HEK293T (cell line): ENCODE measurements at regions not wholly inside any gene's neighbourhood (a gene's known extent, or its start where the extent isn't known, plus 50 kb on each side); places are given as distances from the start of the nearest gene placed in this dataset.
A peak's percentile ranks its signal among the peaks of the same experiment; 100 is the strongest.

Experiments used
- CTCF ChIA-PET: fragments of 350-600 bp; formaldehyde crosslinking; extraction: SDS; loops from one replicate; lab custom pipeline; 2021; ENCODE audit warnings: antibody characterized with exemption, inconsistent platforms; lab: Yijun Ruan, JAX
- POLR2A ChIA-PET: fragments of 350-600 bp; formaldehyde crosslinking; extraction: SDS; loops from one replicate; lab custom pipeline; 2020; ENCODE audit warnings: antibody characterized with exemption, inconsistent platforms; lab: Yijun Ruan, JAX
- DNase-seq: peaks from one replicate; pipeline ENCODE4 v3.0.0; 2012; ENCODE audit warnings: mixed read lengths; ENCODE audit errors: extremely low spot score
- ARNT ChIP-seq: fragments of 450-650 bp; IDR thresholded peaks from 2 replicates; pipeline ENCODE4 v1.6.1; 2017; ENCODE audit warnings: mild to moderate bottlenecking
- BHLHE40 ChIP-seq: fragments of 450-650 bp; IDR thresholded peaks from 2 replicates; pipeline ENCODE4 v1.6.1; 2016; ENCODE audit warnings: mild to moderate bottlenecking, moderate library complexity, borderline replicate concordance
- CTBP1 ChIP-seq: fragments of 450-650 bp; IDR thresholded peaks from 2 replicates; pipeline ENCODE4 v1.6.1; 2016; ENCODE audit warnings: borderline replicate concordance
- ELF4 ChIP-seq: fragments of 450-650 bp; IDR thresholded peaks from 2 replicates; pipeline ENCODE4 v1.6.1; 2017; ENCODE audit warnings: antibody characterized with exemption
- FOXA1 ChIP-seq: fragments of 450-650 bp; IDR thresholded peaks from 2 replicates; pipeline ENCODE4 v1.6.1; 2016; ENCODE audit warnings: mild to moderate bottlenecking
- FOXK2 ChIP-seq: fragments of 450-650 bp; IDR thresholded peaks from 2 replicates; pipeline ENCODE4 v1.6.1; 2016; ENCODE audit warnings: mild to moderate bottlenecking
- FOXM1 ChIP-seq: fragments of 450-650 bp; IDR thresholded peaks from 2 replicates; pipeline ENCODE4 v1.6.1; 2017; ENCODE audit warnings: mild to moderate bottlenecking, borderline replicate concordance
- HDGF ChIP-seq: fragments of 450-650 bp; IDR thresholded peaks from 2 replicates; pipeline ENCODE4 v1.6.1; 2017; ENCODE audit warnings: antibody characterized with exemption, borderline replicate concordance
- L3MBTL2 ChIP-seq: fragments of 450-650 bp; conservative IDR thresholded peaks from 2 replicates; pipeline ENCODE4 v1.6.1; 2016; ENCODE audit warnings: mild to moderate bottlenecking
- LEF1 ChIP-seq: fragments of 450-650 bp; IDR thresholded peaks from 2 replicates; pipeline ENCODE4 v1.6.1; 2017; ENCODE audit warnings: mild to moderate bottlenecking, borderline replicate concordance
- NFRKB ChIP-seq: fragments of 450-650 bp; IDR thresholded peaks from 2 replicates; pipeline ENCODE4 v1.6.1; 2016; ENCODE audit warnings: mild to moderate bottlenecking, moderate library complexity
- SP1 ChIP-seq: fragments of 450-650 bp; IDR thresholded peaks from 2 replicates; pipeline ENCODE4 v1.6.1; 2017
- SUZ12 ChIP-seq: fragments of 450-650 bp; IDR thresholded peaks from 2 replicates; pipeline ENCODE4 v1.6.1; 2016; ENCODE audit warnings: mild to moderate bottlenecking
- TARDBP ChIP-seq: fragments of 450-650 bp; IDR thresholded peaks from 2 replicates; pipeline ENCODE4 v1.6.1; 2016
- ZNF384 ChIP-seq: fragments of 450-650 bp; IDR thresholded peaks from 2 replicates; pipeline ENCODE4 v1.6.1; 2016
- TF ChIP-seq, protein P1 (sequence below): fragments of 450-650 bp; IDR thresholded peaks from 2 replicates; pipeline ENCODE4 v1.6.1; 2016

DNA sequence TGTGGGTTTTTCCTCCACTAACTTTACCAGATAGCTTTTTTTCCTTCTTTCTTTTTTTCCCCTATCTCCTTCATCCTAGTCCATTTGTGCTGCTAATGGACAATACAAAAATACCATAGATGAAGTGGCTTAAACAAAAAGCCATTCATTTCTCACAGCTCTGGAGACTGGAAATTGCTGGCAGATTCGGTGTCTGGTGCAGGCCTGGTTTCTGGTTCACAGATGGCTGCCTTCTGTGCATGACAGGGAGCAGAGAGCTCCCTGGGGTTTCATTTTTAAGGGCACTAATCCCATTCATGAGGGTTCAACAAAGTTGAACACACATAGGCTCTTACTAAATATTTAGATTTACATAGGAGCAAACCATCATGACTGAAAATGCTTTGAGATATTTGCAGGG, 467.4 kb downstream of the TYW1 start:
- TF ChIP-seq ARNT (no peak), FOXK2 (no peak), ELF4 (no peak), BHLHE40 (no peak), TARDBP (no peak), L3MBTL2 (no peak), LEF1 (no peak), FOXA1 (no peak), HDGF (no peak)
- POLR2A ChIA-PET, result no interaction called here
- no peak for DNase-seq
- CTCF ChIA-PET, result interaction anchor here (0.6 kb wide), 1 partner anchor 161 kb away, joined by 3 read pairs; no protein-coding TSS in a partner anchor

DNA sequence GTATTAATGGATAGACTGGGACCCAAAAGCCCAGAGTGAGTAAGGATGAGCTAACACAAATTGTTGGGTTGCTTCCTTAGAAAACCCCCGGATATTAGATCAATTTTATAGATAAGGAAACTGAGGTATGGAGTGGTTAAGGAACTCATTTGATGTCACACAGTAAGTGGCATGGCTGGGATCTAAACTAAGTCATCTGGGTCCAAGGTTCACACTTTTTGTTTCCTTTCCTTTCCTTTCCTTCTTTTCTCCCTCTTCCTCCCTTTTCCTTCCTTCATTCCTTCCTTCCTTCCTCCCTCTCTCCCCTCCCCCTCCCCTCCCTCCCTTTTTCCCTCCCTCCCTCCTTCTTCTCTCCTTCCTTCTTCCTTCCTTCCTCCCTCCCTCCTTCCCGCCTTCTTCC, 469.5 kb downstream of the TYW1 start:
- POLR2A ChIA-PET, result no interaction called here
- TF ChIP-seq FOXK2, result no peak
- TF ChIP-seq CTBP1, result no peak
- TF ChIP-seq ZNF384, result no peak
- TF ChIP-seq LEF1, result no peak
- TF ChIP-seq, protein P1, sequence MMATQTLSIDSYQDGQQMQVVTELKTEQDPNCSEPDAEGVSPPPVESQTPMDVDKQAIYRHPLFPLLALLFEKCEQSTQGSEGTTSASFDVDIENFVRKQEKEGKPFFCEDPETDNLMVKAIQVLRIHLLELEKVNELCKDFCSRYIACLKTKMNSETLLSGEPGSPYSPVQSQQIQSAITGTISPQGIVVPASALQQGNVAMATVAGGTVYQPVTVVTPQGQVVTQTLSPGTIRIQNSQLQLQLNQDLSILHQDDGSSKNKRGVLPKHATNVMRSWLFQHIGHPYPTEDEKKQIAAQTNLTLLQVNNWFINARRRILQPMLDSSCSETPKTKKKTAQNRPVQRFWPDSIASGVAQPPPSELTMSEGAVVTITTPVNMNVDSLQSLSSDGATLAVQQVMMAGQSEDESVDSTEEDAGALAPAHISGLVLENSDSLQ, result no peak
- no peak for TF ChIP-seq FOXM1
- no peak for TF ChIP-seq SUZ12
- no peak for TF ChIP-seq ARNT
- no peak for TF ChIP-seq NFRKB
- no peak for TF ChIP-seq SP1
- TF ChIP-seq L3MBTL2, result no peak
- no peak for TF ChIP-seq TARDBP
- TF ChIP-seq HDGF, result no peak
- no peak for TF ChIP-seq BHLHE40
- no peak for TF ChIP-seq ELF4
- no peak for TF ChIP-seq FOXA1
- CTCF ChIA-PET, result interaction anchor here (0.6 kb wide), 1 partner anchor 18 kb away, joined by 3 read pairs; no protein-coding TSS in a partner anchor

DNA sequence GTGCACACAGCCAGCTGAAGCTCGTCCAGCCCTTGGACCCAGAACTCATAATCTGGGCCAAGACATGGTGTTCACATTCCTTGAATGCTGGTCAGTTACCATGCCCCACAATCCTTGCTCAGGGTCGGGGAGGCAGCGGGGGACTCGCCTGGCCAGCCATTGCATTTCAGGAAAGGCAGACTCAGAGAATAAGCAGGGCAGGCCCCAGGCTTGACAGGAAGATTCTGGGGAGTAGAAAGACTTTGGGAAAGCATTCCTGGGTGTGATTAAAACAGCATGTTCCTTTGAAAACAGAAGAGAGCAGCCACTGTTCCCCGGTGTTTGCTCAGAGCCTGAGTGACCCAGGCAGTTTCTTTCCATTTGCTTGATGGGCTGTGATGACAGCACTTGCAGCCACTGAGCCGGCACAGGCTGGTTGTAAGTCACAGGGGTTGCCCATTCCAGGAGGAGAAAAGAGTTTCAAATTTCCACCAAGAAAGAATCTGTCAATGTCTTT, 473.7 kb downstream of the TYW1 start:
- ChIA-PET POLR2A (no interaction called here), CTCF (no interaction called here)
- DNase-seq, result no peak
- TF ChIP-seq TARDBP (no peak), NFRKB (no peak), FOXK2 (no peak), HDGF (no peak), SP1 (no peak), ELF4 (no peak), FOXA1 (no peak), CTBP1 (no peak), L3MBTL2 (no peak), BHLHE40 (no peak), SUZ12 (no peak)

More for the DNA sequence above, 469.5 kb downstream of the TYW1 start:
- no peak for DNase-seq

DNA sequence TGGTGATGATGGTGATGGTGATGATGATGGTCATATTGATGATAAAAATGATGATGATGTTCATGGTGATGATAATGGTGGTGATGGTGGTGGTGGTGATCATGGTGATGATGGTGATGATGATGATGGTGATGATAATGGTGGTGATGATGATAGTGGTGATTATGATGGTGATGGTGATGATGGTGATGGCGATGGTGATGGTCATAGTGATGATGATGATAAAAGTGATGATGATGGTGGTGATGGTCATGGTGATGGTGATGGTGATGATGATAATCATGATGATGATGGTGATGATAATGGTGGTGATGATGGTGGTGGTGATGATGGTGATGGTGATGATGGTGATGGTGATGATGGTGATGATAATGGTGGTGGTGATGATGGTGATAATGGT, 478.7 kb downstream of the TYW1 start:
- ChIA-PET POLR2A (no interaction called here), CTCF (no interaction called here)
- no peak for DNase-seq
- TF ChIP-seq ZNF384 (no peak), TARDBP (no peak), FOXK2 (no peak), HDGF (no peak), CTBP1 (no peak), NFRKB (no peak), SP1 (no peak), ARNT (no peak), ELF4 (no peak), LEF1 (no peak), BHLHE40 (no peak), SUZ12 (no peak), FOXM1 (no peak), L3MBTL2 (no peak), FOXA1 (no peak)
- TF ChIP-seq, protein P1, result no peak

DNA sequence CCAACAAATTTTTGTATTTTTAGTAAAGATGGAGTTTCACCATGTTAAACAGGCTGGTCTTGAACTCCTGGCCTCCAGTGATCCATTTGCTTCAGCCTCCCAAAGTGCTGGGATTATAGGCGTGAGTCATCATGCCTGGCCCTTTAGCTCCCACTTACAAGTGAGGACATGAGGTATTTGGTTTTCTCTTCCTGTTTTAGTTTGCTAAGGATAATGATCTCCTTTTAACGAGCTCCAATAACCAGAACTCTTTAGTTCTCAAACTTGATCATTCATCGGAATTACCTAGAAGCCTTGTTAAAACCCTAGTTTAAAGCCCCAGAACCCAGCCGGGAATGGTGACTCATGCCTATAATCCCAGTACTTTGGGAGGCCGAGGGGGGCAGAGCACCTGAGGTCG, 481.4 kb downstream of the TYW1 start:
- TF ChIP-seq HDGF, result no peak
- no peak for TF ChIP-seq NFRKB
- CTCF ChIA-PET, result interaction anchor here (0.6 kb wide), 1 partner anchor 514 kb away, joined by 4 read pairs; no protein-coding TSS in a partner anchor
- no peak for DNase-seq
- POLR2A ChIA-PET, result no interaction called here

DNA sequence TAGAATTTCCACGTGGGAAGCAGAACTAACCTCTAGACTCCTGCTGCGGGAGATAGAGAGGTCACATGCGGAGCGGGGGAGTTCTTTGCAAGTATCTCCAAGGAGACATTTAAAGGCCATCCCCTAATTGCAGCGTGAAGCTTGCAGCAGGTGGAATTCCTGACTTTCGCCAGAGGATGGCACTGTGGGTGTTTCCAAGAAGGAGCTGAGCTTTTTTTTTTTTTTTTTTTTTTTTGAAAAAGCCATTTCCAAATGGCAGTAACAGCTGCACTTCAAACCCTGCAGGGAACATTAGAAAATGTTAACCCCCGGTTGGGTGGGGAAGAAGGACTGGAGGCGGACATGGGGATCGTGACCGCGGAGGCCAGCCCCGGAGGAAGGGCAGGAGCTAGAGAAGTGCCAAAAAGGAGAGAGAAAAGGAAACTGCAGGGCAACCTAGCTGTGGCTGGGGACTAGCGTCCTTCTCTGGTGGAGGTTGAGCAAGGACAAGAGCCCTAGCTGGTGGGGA, 487.7 kb downstream of the TYW1 start:
- ChIA-PET CTCF (interaction anchor here (0.5 to 1.4 kb wide), 13 partner anchors 12 to 1246 kb away, joined by 3 to 8 read pairs (median 3); no protein-coding TSS in a partner anchor), POLR2A (no interaction called here)
- TF ChIP-seq ZNF384, result peak; percentile 99
- TF ChIP-seq CTBP1, result no peak
- peak; percentile 69 for DNase-seq

DNA sequence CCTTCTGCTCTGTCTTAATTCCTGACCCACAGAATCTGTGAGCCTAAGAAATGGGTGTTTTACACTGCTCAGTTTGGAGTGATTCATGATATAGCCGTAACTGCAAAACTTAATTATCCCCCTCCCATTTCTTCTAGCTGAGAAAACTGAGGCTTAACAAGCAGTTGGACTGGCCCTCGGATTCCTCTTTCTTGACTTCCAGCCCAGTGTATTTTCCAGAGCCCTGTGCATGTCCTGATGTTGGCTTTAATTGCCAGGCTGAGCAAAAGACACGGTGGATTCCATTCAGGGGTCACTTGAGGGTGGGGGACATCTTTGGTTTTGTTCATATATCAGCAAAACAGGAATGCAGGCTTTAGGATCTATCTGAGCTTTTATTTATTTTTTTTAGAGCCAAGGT, 489.8 kb downstream of the TYW1 start:
- TF ChIP-seq BHLHE40, result no peak
- TF ChIP-seq, protein P1, result no peak
- no peak for TF ChIP-seq L3MBTL2
- no peak for TF ChIP-seq NFRKB
- TF ChIP-seq SP1, result no peak
- TF ChIP-seq ARNT, result no peak
- no peak for TF ChIP-seq FOXK2
- no peak for TF ChIP-seq TARDBP
- TF ChIP-seq CTBP1, result no peak
- no peak for TF ChIP-seq HDGF
- TF ChIP-seq ZNF384, result no peak
- TF ChIP-seq SUZ12, result no peak
- no peak for TF ChIP-seq LEF1
- CTCF ChIA-PET, result interaction anchor here (0.6 kb wide), 1 partner anchor 1885 kb away, joined by 4 read pairs; no protein-coding TSS in a partner anchor
- POLR2A ChIA-PET, result no interaction called here

More for the DNA sequence above, 489.8 kb downstream of the TYW1 start:
- no peak for DNase-seq
